ENCODE measurements at regions not wholly inside any gene's neighbourhood (a gene's known extent, or its start where the extent isn't known, plus 50 kb on each side); places are given as distances from the start of the nearest gene placed in this dataset.
"Not testable (repeated sequence)": the region's sequence is repeated elsewhere in the genome, so short reads cannot be mapped to it uniquely, and the experiment has no call there.

- no peak overlapping the region for H3K27ac Mint-ChIP-seq
- no peaks in the 10 kb centered on the region for H3K36me3 Mint-ChIP-seq
- H3K9me3 Mint-ChIP-seq, result peaks cover 5 to 15% of the 10 kb centered on the region in 2 donors
- DNase-seq (ENCODE audit: low spot score in 2 of 2), result no peak
- ATAC-seq, result no peak
Measured at GRCh38 chr5:83834306-83834705, 113.7 kb upstream of the HAPLN1 start.

- H3K9me3 Mint-ChIP-seq, result peaks cover 5 to 14% of the 10 kb centered on the region in 2 donors
Measured at GRCh38 chr5:83831834-83832233, 111.2 kb upstream of the HAPLN1 start.

GRCh38 chr5:83827111-83827557, 106.5 kb upstream of the HAPLN1 start:
- DNase-seq (ENCODE audit: low spot score in 2 of 2) (no peak), ATAC-seq (no peak)
- Mint-ChIP-seq H3K9me3 (peaks cover 11 to 15% of the 10 kb centered on the region in 2 donors), H3K36me3 (no peaks in the 10 kb centered on the region), H3K27ac (no peak overlapping the region)

More at GRCh38 chr5:83831834-83832233, 111.2 kb upstream of the HAPLN1 start:
- Mint-ChIP-seq H3K36me3 (no peaks in the 10 kb centered on the region), H3K27ac (no peak overlapping the region)
- ATAC-seq (no peak), DNase-seq (ENCODE audit: low spot score in 2 of 2) (no peak)

- DNase-seq (ENCODE audit: low spot score in 2 of 2) (no peak), ATAC-seq (no peak)
- peaks cover 0 to 12% of the 10 kb centered on the region in 2 donors for H3K36me3 Mint-ChIP-seq
- H3K9me3 Mint-ChIP-seq, result peaks cover 3 to 7% of the 10 kb centered on the region in 2 donors
- no peak overlapping the region for H3K27ac Mint-ChIP-seq
Measured at GRCh38 chr5:83817591-83817990, 96.9 kb upstream of the HAPLN1 start.

DNA sequence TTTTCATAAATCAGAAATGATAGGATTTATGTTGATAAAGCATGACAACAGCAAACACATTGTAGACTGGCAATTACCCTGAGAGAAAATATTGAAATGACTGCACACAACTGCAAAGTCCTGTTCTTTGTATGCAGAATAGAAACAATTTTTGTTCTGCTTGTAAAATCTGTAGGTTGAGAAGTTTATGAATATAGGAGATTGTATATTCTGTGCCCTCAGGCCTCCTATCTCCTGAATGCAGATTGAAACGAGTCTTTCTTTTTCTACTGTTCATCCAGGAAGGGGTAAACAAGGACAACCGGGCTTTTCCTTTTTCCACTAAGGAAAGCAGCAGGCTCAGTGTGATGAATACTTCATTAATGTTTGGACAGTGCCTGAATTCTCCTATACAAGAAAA, 95.0 kb upstream of the HAPLN1 start:
- DNase-seq (ENCODE audit: low spot score in 2 of 2) (no peak), ATAC-seq (no peak)
- Mint-ChIP-seq H3K36me3 (peaks cover 0 to 10% of the 10 kb centered on the region in 2 donors), H3K27ac (no peak overlapping the region), H3K9me3 (peaks cover 3 to 5% of the 10 kb centered on the region in 2 donors)

GRCh38 chr5:83810511-83810910, 89.9 kb upstream of the HAPLN1 start:
- DNase-seq (ENCODE audit: low spot score in 2 of 2) (no peak), ATAC-seq (no peak)
- peaks cover 5 to 11% of the 10 kb centered on the region in 2 donors for H3K9me3 Mint-ChIP-seq
- H3K27ac Mint-ChIP-seq, result no peak overlapping the region
- no peaks in the 10 kb centered on the region for H3K36me3 Mint-ChIP-seq

GRCh38 chr5:83802686-83803085, 82.0 kb upstream of the HAPLN1 start:
- DNase-seq (ENCODE audit: low spot score in 2 of 2), result no peak

DNA sequence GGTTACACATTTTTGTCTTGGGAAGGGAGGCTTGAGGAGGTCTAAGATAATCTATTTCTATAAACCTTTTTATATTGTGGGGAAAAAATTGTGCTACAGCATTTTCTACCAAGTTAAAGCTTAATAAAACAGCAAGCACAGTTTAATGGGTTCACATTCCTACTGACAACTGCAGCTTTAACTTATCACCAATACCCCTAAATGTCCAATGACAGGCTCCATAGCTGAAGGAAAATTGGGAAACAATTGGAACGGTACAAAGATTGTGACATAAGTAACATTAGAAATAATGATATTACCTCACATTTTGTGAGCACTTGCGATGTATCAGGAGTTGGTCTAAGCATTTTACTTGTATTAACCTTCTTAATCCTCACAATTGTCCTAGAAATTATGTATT, 79.5 kb upstream of the HAPLN1 start:
- ATAC-seq (no peak), DNase-seq (ENCODE audit: low spot score in 2 of 2) (no peak)
- H3K36me3 Mint-ChIP-seq, result no peaks in the 10 kb centered on the region
- no peaks in the 10 kb centered on the region for H3K9me3 Mint-ChIP-seq
- no peak overlapping the region for H3K27ac Mint-ChIP-seq

More at GRCh38 chr5:83802686-83803085, 82.0 kb upstream of the HAPLN1 start:
- no peaks in the 10 kb centered on the region for H3K36me3 Mint-ChIP-seq
- no peaks in the 10 kb centered on the region for H3K9me3 Mint-ChIP-seq
- H3K27ac Mint-ChIP-seq, result no peak overlapping the region
- no peak for ATAC-seq

DNA sequence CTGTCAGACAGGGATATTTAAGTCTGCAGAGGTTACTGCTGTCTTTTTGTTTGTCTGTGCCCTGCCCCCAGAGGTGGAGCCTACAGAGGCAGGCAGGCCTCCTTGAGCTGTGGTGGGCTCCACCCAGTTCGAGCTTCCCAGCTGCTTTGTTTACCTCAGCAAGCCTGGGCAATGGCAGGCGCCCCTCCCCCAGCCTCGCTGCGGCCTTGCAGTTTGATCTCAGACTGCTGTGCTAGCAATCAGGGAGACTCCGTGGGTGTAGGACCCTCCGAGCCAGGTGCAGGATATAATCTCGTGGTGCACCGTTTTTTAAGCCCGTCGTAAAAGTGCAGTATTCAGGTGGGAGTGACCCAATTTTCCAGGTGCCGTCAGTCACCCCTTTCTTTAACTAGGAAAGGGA, 78.4 kb upstream of the HAPLN1 start:
- not testable (repeated sequence) for H3K27ac Mint-ChIP-seq

GRCh38 chr5:83789371-83789770, 68.7 kb upstream of the HAPLN1 start:
- Mint-ChIP-seq H3K9me3 (peaks cover 0 to 5% of the 10 kb centered on the region in 2 donors), H3K36me3 (no peaks in the 10 kb centered on the region), H3K27ac (no peak overlapping the region)
- DNase-seq (ENCODE audit: low spot score in 2 of 2), result no peak
- ATAC-seq, result no peak

More for the DNA sequence above, 78.4 kb upstream of the HAPLN1 start:
- not testable (repeated sequence) for ATAC-seq; H3K9me3 Mint-ChIP-seq; H3K36me3 Mint-ChIP-seq; DNase-seq (ENCODE audit: low spot score in 2 of 2)

- no peak for DNase-seq (ENCODE audit: low spot score in 2 of 2)
- ATAC-seq, result no peak
- no peaks in the 10 kb centered on the region for H3K36me3 Mint-ChIP-seq
- peaks cover 0 to 5% of the 10 kb centered on the region in 2 donors for H3K9me3 Mint-ChIP-seq
- no peak overlapping the region for H3K27ac Mint-ChIP-seq
Measured at GRCh38 chr5:83787631-83788030, 67.0 kb upstream of the HAPLN1 start.

GRCh38 chr5:83785176-83785668, 64.6 kb upstream of the HAPLN1 start:
- H3K9me3 Mint-ChIP-seq, result peaks cover 0 to 5% of the 10 kb centered on the region in 2 donors
- no peak for ATAC-seq
- DNase-seq (ENCODE audit: low spot score in 2 of 2), result no peak

GRCh38 chr5:83780699-83781350, 60.2 kb upstream of the HAPLN1 start:
- Mint-ChIP-seq H3K9me3 (peaks cover 0 to 8% of the 10 kb centered on the region in 2 donors), H3K36me3 (no peaks in the 10 kb centered on the region), H3K27ac (no peak overlapping the region)
- DNase-seq (ENCODE audit: low spot score in 2 of 2), result no peak
- no peak for ATAC-seq

More at GRCh38 chr5:83785176-83785668, 64.6 kb upstream of the HAPLN1 start:
- no peaks in the 10 kb centered on the region for H3K36me3 Mint-ChIP-seq
- no peak overlapping the region for H3K27ac Mint-ChIP-seq

GRCh38 chr5:83777856-83778255, 57.2 kb upstream of the HAPLN1 start:
- H3K36me3 Mint-ChIP-seq, result no peaks in the 10 kb centered on the region
- no peak for DNase-seq (ENCODE audit: low spot score in 2 of 2)
- peaks cover 0 to 3% of the 10 kb centered on the region in 2 donors for H3K9me3 Mint-ChIP-seq
- ATAC-seq, result no peak
- H3K27ac Mint-ChIP-seq, result no peak overlapping the region

DNA sequence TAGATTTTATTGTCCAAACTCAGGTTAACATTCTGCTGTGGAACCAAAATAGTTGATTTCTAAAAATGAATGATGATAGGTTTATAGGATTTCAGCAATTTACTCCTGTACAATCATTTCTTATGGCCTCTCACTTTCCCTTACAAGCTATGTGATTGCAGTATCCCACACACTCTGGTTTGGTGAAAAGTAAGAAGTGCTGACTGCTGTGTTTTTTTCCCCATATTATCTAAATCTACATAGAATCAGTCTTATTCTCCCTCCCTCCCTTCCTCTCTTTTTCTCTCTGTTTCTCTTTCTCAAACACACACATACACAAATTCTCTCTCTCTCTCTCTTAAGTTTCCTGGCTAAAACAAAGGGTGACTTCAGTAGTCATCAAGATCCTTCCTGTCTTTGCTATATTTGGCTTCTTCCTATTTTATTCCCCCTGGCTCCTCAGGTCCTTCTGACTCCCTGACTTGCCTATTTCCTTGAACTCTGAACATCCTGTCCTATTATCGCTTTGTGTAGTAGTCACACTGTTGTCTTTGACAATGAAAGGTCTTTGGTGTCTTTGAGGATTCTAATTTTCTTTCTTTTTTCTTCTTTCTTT, 55.9 kb upstream of the HAPLN1 start:
- no peak for DNase-seq (ENCODE audit: low spot score in 2 of 2)
- Mint-ChIP-seq H3K36me3 (no peaks in the 10 kb centered on the region), H3K27ac (no peak overlapping the region), H3K9me3 (peaks cover 0 to 3% of the 10 kb centered on the region in 2 donors)
- ATAC-seq, result no peak
